T-helper 2 cell treated with Interferon-gamma antibody and Interleukin-4, amounts not matched to agents 5 μg/mL and 100 μg/mL, for 36 hours (primary cell): ENCODE measurements at regions not wholly inside any gene's neighbourhood (a gene's known extent, or its start where the extent isn't known, plus 50 kb on each side); places are given as distances from the start of the nearest gene placed in this dataset.

ENCODE experiments used
- DNase-seq: peaks from one replicate; pipeline ENCODE4 v3.0.0; 2021; ENCODE audit warnings: low spot score
- H3K27ac Mint-ChIP-seq: one replicate; pipeline ENCODE4 v1.8.0; 2021; ENCODE audit warnings: mild to moderate bottlenecking, mixed read lengths
- H3K27me3 Mint-ChIP-seq: one replicate; pipeline ENCODE4 v1.8.0; 2021; ENCODE audit warnings: low read depth, mixed read lengths
- H3K36me3 Mint-ChIP-seq: one replicate; pipeline ENCODE4 v1.8.0; 2021; ENCODE audit warnings: low read depth, mixed read lengths
- H3K4me1 Mint-ChIP-seq: one replicate; pipeline ENCODE4 v1.8.0; 2021; ENCODE audit warnings: low read depth, mixed read lengths
- H3K4me3 Mint-ChIP-seq: one replicate; pipeline ENCODE4 v1.8.0; 2022; ENCODE audit warnings: mild to moderate bottlenecking, moderate library complexity, mixed read lengths
- H3K9me3 Mint-ChIP-seq: one replicate; pipeline ENCODE4 v1.8.0; 2021; ENCODE audit warnings: mixed read lengths

GRCh38 chr2:236867441-236868260 lies 218.0 kb upstream of the COPS8 start:
- Mint-ChIP-seq H3K4me1 (peaks cover 4% of the 10 kb centered on the region), H3K36me3 (no peaks in the 10 kb centered on the region), H3K9me3 (no peaks in the 10 kb centered on the region), H3K27me3 (peaks cover 7% of the 10 kb centered on the region), H3K4me3 (no peak overlapping the region), H3K27ac (no peak overlapping the region)
- no peak for DNase-seq

GRCh38 chr2:236870370-236870769 lies 215.3 kb upstream of the COPS8 start:
- peaks cover 7% of the 10 kb centered on the region for H3K27me3 Mint-ChIP-seq
- no peak for DNase-seq
- no peak overlapping the region for H3K27ac Mint-ChIP-seq
- H3K36me3 Mint-ChIP-seq: no peaks in the 10 kb centered on the region
- H3K9me3 Mint-ChIP-seq: no peaks in the 10 kb centered on the region
- no peak overlapping the region for H3K4me3 Mint-ChIP-seq
- H3K4me1 Mint-ChIP-seq: peaks cover 4% of the 10 kb centered on the region

GRCh38 chr2:236871500-236872001 lies 214.1 kb upstream of the COPS8 start:
- Mint-ChIP-seq H3K27me3 (peaks cover 7% of the 10 kb centered on the region), H3K4me3 (no peak overlapping the region), H3K36me3 (no peaks in the 10 kb centered on the region), H3K4me1 (peaks cover 4% of the 10 kb centered on the region), H3K9me3 (no peaks in the 10 kb centered on the region), H3K27ac (no peak overlapping the region)
- DNase-seq: no peak

DNA sequence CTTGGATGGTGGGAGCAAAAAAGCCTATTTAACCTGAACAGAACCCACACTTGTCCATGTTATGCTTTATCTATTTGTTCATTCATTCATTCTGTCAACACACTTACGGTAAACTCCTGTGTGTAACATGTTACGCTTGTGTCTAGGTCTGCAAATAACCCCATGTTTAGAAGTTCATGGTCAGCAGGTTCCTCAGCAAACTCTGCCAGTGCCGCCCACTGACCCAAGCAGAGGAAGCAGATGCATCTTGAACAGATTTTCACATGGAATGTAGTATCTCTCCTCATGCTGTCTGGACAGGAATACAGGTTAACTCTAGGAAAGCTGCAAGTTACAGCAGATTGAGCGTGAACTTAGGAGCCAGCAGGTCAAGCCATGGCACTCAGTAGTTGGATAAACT lies 213.7 kb upstream of the COPS8 start:
- Mint-ChIP-seq H3K36me3 (no peaks in the 10 kb centered on the region), H3K27me3 (peaks cover 7% of the 10 kb centered on the region), H3K9me3 (no peaks in the 10 kb centered on the region), H3K4me1 (peaks cover 4% of the 10 kb centered on the region), H3K4me3 (no peak overlapping the region), H3K27ac (no peak overlapping the region)
- DNase-seq: no peak

DNA sequence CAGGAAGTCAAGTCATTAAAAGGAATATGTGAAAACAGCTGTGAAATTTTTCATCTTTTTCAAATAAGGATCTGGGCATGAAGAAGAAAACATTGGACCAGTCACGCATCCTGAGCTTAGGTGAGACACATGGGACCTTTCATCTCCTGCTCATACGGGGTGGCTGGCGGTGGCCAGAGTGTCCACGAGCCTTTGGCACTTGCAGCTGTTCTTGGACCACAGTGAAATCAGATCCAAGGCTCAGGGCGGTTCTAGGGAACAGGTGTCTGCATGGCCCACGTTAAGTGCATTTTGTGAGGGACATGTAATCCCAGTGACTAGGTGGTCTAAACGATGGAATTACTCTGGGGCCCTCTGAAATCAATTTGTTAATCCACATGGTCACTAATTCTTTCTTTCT lies 212.7 kb upstream of the COPS8 start:
- peaks cover 4% of the 10 kb centered on the region for H3K4me1 Mint-ChIP-seq
- H3K4me3 Mint-ChIP-seq: no peak overlapping the region
- H3K36me3 Mint-ChIP-seq: no peaks in the 10 kb centered on the region
- H3K27ac Mint-ChIP-seq: no peak overlapping the region
- no peaks in the 10 kb centered on the region for H3K9me3 Mint-ChIP-seq
- peaks cover 7% of the 10 kb centered on the region for H3K27me3 Mint-ChIP-seq
- DNase-seq: no peak

DNA sequence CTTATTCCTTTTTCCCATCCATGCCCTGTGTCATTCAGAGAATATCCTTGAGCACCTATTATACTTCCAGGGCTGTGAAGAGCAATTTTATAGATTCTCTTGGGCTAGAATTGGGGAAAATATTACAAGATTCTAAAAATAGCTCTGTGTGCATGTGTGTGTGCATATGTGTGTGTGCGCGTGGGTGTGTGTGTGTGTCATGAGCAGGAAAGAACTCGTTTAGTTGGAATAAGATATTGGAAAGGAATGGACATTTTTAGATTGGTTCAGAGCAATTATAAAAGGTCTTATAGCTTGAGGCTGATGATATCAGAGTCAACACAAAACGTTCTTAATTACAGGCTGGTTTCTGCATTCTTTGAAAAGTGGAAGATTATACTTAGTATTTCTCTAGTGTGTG lies 212.1 kb upstream of the COPS8 start:
- Mint-ChIP-seq H3K9me3 (no peaks in the 10 kb centered on the region), H3K27me3 (peaks cover 7% of the 10 kb centered on the region), H3K4me1 (peaks cover 4% of the 10 kb centered on the region), H3K4me3 (no peak overlapping the region), H3K36me3 (no peaks in the 10 kb centered on the region), H3K27ac (no peak overlapping the region)
- DNase-seq: no peak

DNA sequence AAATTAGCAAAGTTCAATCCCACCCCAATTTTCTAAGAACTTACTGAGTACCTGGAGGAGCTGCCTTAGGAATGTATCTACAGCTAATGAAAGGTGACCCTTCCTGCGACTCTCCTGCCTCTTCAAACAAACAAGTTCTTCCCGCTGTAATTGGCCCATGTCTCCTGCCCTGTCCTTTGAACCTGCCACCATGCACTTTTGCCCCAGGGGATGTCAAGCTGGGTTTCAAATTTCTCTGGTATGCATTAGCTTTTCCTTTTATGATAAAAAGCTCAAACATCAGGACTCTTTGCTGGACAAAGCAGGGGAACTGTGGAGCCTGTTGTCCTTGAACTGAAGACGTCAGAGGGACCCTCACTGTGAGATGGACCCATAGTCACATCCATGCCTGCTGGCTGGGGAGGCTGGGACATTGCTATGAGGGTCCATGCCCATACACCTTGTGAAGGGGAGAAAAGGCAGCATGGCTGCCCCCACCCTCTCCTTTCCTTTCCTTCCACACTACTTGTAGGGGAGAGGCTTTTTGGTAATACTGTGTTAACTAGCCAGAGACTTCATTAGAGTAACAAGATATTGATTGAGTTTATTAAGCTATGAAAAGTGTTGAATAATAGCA lies 210.7 kb upstream of the COPS8 start:
- no peak for DNase-seq
- Mint-ChIP-seq H3K27me3 (peaks cover 7% of the 10 kb centered on the region), H3K36me3 (no peaks in the 10 kb centered on the region), H3K4me3 (no peak overlapping the region), H3K27ac (no peak overlapping the region), H3K4me1 (peaks cover 4% of the 10 kb centered on the region), H3K9me3 (no peaks in the 10 kb centered on the region)

DNA sequence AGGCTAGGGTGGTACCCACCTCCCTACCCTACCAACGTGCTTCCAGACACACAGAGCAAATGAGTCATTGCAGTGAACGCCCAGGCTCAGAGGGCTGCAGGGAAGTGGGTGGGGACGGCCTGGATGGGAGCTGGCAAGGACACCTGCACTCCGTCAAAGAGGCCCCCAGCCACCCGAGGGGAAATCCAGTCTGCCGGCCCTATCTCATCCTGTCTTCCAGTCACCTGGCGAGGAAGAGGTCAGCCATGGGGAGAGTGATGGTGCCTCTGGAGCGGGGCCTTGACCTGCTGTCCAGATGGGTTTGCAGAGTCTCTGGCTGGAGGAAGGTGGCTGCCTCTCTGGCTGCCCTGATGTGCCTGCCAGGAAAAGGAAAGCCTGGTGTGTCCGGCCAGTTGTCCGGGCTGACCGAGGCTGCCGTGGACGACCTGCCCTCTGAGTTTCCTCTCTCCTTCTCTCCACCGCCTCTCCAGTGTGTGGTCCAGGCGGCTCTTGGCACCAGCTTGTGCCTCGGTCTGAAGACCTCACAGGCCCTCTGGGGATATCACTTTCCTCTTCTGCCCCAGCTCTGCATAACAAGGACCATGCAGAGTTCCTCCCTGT lies 209.7 kb upstream of the COPS8 start:
- Mint-ChIP-seq H3K9me3 (no peaks in the 10 kb centered on the region), H3K27me3 (peaks cover 2% of the 10 kb centered on the region), H3K36me3 (no peaks in the 10 kb centered on the region), H3K27ac (no peak overlapping the region), H3K4me3 (no peak overlapping the region), H3K4me1 (peaks cover 4% of the 10 kb centered on the region)
- no peak for DNase-seq

GRCh38 chr2:236876642-236877041 lies 209.0 kb upstream of the COPS8 start:
- Mint-ChIP-seq H3K4me1 (no peaks in the 10 kb centered on the region), H3K27ac (no peak overlapping the region), H3K9me3 (no peaks in the 10 kb centered on the region), H3K4me3 (no peak overlapping the region), H3K27me3 (peaks cover under 1% of the 10 kb centered on the region), H3K36me3 (no peaks in the 10 kb centered on the region)
- no peak for DNase-seq

DNA sequence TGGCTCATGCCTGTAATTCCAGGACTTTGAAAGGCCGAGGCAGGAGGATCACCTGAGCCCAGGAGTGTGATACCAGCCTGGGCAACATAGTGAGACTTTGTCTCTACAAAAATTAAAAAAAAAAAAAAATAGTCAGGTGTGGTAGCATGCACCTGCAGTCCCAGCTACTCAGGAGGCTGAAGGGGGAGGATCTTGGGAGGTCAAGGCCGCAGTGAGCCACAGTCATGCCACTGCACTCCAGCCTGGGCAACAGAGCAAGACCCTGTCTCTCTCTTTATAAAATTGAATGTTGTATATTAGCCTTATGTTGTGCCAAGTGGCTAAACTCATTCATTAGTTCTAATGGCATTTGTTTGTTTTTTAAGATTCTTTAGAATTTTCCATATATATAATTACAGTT lies 207.7 kb upstream of the COPS8 start:
- no peak overlapping the region for H3K4me3 Mint-ChIP-seq
- no peaks in the 10 kb centered on the region for H3K27me3 Mint-ChIP-seq
- DNase-seq: no peak
- no peaks in the 10 kb centered on the region for H3K9me3 Mint-ChIP-seq
- H3K4me1 Mint-ChIP-seq: no peaks in the 10 kb centered on the region
- H3K36me3 Mint-ChIP-seq: no peaks in the 10 kb centered on the region
- H3K27ac Mint-ChIP-seq: no peak overlapping the region

DNA sequence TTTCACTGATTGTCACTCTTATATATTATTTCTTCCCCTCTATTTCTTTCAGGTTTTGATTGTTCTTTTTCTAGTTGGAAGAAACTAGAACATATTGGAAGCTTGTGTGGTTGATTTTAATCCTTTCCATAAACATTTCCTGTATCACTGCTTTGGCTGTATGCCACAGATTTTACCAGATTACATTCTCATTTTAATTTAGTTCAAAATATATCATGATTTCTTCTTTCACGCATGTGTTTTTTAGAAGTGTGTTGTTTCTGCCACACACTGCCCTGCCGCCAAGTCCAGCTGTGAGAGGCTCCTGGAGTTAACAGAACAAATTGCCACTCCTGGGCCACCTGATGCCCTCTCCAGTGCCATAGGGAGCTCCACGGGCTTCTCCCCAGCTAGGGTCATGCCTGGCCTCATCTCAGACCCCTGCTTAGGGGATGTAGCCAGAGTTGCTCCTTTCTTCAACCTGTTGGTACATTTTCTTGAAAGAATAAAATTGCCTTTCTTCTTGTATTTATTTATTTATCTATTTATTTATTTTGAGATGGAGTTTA lies 206.2 kb upstream of the COPS8 start:
- DNase-seq: no peak
- Mint-ChIP-seq H3K36me3 (no peaks in the 10 kb centered on the region), H3K4me1 (no peaks in the 10 kb centered on the region), H3K27me3 (no peaks in the 10 kb centered on the region), H3K27ac (no peak overlapping the region), H3K9me3 (no peaks in the 10 kb centered on the region), H3K4me3 (no peak overlapping the region)

DNA sequence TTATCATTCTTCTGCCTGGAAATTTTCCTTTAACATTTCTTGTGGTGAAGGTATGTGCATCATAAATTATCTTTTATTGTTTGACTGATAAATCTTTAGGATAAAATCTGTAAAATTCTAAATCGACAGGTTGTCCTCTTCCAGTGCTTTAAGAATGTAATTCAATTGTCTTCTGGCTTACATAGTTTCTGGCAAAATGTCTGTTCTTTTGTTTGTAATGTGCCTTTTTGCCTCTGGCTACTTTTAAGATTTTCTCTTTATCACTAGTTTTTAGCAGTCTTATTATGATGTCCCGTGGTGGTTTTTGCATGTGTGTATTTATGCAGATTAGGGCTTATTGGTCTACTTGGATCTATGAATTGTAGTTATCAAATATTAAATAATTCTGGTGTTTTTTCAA lies 203.6 kb upstream of the COPS8 start:
- no peaks in the 10 kb centered on the region for H3K36me3 Mint-ChIP-seq
- no peaks in the 10 kb centered on the region for H3K9me3 Mint-ChIP-seq

DNA sequence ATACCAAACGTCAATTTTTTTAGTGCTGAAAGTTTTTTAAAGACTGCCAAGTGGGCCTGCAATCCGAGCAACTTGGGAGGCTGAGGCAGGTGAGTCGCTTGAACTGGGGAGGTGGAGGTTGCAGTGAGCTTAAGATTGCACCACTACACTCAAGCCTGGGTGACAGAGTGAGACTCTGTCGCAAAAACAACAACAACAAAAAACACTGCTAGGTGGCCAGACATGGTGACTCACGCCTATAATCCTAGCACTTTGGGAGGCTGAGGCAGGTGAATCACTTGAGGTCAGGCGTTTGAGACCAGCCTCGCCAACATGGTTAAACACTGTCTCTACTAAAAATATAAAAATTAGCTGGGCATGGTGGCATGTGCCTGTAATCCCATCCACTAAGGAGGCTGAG lies 202.8 kb upstream of the COPS8 start:
- Mint-ChIP-seq H3K4me1 (no peaks in the 10 kb centered on the region), H3K27ac (no peak overlapping the region), H3K27me3 (no peaks in the 10 kb centered on the region), H3K36me3 (no peaks in the 10 kb centered on the region), H3K4me3 (no peak overlapping the region), H3K9me3 (no peaks in the 10 kb centered on the region)
- DNase-seq: no peak

More for the DNA sequence above, 203.6 kb upstream of the COPS8 start:
- H3K27me3 Mint-ChIP-seq: no peaks in the 10 kb centered on the region
- no peaks in the 10 kb centered on the region for H3K4me1 Mint-ChIP-seq
- H3K4me3 Mint-ChIP-seq: no peak overlapping the region
- H3K27ac Mint-ChIP-seq: no peak overlapping the region
- DNase-seq: no peak

DNA sequence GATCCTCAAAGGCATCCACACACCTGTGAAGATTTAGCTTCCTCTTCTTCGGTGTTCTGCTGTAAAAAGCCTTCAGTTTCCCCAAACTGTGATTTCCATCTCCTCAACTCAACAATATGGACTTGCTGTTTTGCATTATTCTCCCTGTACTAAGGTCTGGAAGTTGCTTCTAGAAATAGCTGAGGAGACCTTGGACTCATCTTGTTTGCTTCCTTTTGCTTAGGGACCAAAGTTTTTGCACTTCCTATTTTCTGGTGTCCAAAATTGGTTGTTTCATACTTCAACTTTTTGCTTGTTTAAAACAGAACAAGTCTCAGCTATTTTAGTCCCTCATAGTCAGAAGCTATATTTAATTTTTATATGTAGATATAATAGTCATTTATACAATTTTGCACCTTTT lies 201.9 kb upstream of the COPS8 start:
- Mint-ChIP-seq H3K4me1 (no peaks in the 10 kb centered on the region), H3K4me3 (no peak overlapping the region), H3K27me3 (no peaks in the 10 kb centered on the region)

More for the DNA sequence above, 201.9 kb upstream of the COPS8 start:
- no peak for DNase-seq
- no peaks in the 10 kb centered on the region for H3K36me3 Mint-ChIP-seq
- no peak overlapping the region for H3K27ac Mint-ChIP-seq
- no peaks in the 10 kb centered on the region for H3K9me3 Mint-ChIP-seq
